HG02870 (cell line): ENCODE measurements at regions not wholly inside any gene's neighbourhood (a gene's known extent, or its start where the extent isn't known, plus 50 kb on each side); places are given as distances from the start of the nearest gene placed in this dataset.
"Not testable (repeated sequence)": the region's sequence is repeated elsewhere in the genome, so short reads cannot be mapped to it uniquely, and the experiment has no call there.

Source experiments
- ATAC-seq: cut with Tn5 transposase; IDR thresholded peaks from one replicate; pipeline ENCODE4 v1.9.1; 2021; ENCODE audit warnings: mild to moderate bottlenecking, moderate library complexity; ENCODE audit not compliant: unreplicated experiment

DNA sequence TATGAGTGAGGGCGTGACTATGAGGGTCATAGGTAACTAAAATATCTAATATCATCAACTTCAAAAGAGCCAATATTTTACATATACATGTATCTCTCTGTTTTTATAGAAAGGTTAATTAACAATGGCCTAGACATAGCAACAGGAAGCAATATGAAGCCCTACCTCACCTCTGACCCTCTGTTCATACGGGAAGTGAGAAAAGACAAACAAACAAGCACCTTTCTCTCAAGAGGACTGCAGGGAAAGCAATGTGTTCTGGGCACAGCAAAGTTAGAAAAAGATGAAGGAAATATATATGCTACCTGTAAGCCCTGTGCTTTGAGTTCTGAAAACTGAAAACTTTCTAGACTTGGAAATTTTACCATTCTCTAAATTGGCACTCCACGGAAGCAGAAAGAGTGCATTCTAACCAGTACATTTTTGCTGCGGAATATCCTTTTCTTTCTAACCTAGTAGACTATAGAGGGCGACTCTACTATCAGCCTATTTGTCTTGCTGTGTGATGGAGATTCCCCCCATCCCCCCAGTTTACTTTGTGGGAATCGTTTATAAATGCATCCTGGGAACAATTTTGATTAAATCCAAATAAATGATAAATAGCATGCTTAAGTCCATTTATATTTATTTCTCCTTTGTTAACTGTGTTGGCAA, 830.4 kb upstream of the FAT3 start:
- no peak for ATAC-seq

DNA sequence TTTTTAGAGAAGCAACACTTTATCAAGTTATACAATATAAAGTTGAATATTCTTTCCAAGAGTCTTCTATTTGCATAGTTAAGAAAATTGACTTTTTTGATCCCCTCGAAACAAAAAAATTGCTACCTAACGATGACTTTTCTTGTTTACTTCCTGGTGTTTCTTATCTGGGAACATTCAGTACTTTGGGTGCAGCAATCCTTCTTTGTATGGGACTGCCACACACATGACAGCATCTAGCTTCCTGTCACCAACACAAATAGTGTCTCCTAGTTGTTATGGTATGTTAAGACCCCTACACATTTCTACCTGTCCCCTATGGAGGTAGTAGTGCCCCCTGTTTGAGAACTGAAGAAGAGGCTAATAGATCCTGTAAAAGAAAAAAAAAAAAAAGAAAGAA, 841.7 kb upstream of the FAT3 start:
- no peak for ATAC-seq

GRCh38 chr11:91374794-91375193, 849.8 kb upstream of the FAT3 start:
- no peak for ATAC-seq

- ATAC-seq, result no peak
These were observed 851.1 kb upstream of the FAT3 start for GRCh38 chr11:91373497-91373896.

DNA sequence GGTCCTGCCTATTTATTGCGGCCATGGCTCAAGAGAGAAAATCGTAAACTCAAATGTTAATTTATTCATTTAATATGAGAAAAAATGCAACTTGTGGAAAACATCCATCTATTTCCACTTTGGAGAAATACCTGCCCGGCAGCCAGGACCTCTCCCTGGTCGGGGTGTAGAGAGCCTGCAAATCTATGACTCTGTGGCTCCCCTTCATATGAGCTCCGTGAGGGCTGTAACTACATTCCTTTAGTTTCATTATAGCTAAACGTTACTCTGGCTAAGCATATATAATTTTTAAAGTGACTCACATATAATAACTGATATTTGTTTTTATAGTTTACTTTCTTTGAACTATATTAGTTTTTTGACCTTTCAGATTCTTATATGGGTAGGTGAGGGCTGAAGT, 857.8 kb upstream of the FAT3 start:
- no peak for ATAC-seq

DNA sequence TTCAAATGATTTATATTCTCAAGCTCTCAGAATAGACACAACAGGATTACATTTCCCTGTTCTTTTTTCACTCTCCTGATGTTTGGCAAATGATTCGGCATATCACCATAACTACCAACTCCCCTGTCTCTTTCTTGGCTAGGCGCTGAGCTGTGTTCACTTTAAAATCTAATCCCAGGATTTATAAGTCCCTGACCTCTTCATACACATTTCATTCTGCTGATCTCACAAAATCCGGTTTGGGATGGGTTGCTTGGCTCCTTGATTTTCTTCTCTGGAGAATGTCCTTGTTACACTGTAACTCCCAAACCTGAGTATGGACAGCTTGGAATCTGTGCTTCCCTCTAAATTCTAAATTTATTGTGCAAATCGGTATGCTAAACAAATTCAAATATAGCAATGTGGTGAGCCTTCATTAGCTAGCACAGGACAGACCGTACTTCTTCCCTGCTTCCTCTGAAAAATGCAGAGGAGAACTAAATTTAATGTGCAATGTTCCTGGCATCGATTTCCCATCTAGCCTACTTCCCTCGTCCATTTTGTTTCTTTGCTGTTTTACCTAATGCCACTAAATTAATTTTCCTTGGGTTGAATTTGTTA, 858.5 kb upstream of the FAT3 start:
- ATAC-seq, result no peak

- no peak for ATAC-seq
These were observed 873.7 kb upstream of the FAT3 start for GRCh38 chr11:91350931-91351330.

DNA sequence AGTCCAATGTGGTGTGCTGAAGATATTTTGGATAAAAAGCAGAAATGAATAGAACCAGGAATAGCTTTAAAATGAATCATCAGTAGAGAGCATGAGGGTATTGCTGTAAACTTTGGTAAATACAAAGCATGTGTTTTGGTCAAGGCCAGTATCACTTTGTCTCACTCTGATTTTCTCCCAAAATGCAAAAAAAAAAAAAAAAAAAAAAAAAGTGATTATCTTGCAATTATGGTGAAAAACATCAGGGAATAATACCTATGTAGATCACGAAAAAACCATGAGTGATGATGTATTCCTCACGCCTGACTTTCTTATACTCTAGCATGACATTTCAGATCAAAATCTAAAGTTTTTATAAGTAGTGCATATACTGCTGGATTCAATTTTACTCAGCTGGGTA, 897.9 kb upstream of the FAT3 start:
- no peak for ATAC-seq

DNA sequence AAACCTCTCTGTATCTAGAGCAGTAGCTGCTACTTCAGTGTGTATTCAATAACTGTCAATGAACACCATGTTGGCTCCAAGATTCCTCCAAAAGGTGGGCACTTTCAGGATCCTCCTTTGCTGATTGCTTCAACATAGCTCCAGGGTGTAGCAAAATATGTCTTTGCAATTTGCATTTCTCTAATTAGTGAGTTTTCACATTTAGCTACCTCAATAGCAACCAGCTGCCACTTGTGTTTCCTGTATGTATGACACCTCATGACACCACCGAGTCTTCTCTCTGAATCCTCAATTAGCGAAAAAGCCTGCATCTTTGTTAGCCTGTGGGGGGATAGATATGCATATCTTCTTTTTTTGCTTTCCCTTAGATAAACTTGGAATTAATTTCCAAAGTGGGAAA, 898.3 kb upstream of the FAT3 start:
- no peak for ATAC-seq

DNA sequence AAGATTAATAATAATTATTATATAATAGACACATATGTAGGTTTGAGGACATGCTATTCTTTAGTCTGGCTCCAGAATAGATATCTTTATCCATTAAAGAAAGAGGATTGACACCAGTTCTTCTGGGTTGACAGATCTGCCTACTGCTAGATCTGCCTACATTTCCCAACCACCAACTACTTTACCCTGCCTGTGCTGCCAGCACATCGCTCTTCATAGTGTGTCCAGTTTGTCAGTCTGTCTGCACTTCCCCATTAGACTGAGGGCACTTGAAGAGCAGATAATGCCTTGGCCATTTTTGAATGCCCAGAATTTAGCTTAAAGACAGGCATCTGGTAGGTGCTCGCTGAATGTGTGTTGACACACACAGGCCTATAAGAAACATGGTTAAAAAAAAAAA, 910.1 kb upstream of the FAT3 start:
- ATAC-seq, result no peak

DNA sequence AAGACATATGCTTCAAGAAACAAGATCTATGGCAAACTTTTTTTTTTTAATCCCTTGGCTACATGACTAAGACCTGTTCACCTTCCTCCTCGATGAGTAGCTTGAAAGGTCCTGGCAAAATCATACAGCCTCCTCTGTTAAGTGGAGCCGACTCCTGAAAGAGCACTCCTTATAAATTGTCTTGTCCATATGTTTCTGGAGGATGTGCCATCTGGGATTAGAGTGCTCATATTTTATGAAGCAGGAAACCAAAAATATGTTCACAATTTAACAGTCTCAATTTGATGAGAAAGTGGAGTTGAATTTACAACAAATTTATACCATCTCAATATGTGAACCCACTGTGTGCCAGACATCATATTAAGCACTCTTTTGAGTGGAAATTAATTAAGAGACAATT, 912.1 kb upstream of the FAT3 start:
- ATAC-seq, result no peak

GRCh38 chr11:91310085-91310484, 914.5 kb upstream of the FAT3 start:
- ATAC-seq, result no peak

DNA sequence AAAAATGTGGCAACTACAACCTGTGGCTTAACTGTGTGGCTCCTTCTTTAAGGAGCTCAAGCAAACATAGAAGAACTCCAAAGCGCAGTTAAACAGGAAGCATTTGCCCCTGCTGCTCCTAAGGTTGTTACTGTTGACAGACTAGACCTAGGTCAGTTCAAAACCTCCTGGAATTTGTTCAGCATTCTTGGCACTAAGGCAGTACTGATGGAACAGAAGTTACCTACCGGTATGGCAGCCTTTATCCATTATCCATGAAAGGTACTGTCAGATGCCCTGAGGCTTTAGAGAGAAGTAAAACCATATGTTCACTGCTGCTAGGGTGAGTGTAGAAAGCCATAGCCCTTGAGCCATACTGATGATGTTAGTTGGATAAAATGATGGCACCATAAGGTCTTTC, 916.5 kb upstream of the FAT3 start:
- no peak for ATAC-seq

- ATAC-seq, result no peak
These were observed 919.2 kb upstream of the FAT3 start for GRCh38 chr11:91305402-91305801.

DNA sequence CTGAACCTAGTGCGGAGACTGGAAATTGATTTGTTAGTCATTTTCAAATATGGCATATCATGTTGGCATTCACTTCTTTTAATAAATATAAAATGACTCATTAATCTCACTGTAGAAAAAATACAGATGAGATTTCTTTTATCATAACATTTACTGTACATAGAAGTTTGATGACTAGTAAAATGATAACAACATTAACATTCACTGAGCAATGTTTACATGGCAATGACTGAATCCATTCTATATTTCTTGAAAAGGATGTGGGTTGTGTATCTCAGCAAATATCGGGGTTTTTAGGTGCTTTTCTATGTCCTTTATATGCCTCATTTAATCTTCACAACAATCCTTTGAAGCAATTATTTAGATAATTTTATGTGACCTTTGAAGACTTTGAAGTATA, 920.9 kb upstream of the FAT3 start:
- no peak for ATAC-seq

DNA sequence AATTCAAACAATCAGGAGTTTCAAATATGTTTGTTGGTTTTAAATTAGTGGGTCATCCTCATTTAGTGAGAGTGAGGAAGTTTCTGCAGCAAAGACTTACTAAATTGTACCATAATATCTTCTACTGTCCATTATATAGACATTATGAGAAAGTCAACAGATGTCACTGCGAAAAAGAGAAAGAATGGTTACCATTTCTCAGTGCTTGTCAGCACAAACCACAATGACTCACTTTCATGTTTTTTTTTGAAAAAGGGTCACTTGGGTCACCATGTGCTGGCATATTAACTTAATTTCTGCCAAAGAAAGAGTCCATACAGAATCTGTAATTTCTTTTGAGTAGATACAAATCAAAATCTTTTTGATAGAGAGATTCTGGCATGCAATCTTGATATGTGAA, 924.6 kb upstream of the FAT3 start:
- ATAC-seq, result no peak

- ATAC-seq, result no peak
These were observed 928.0 kb upstream of the FAT3 start for GRCh38 chr11:91296629-91297028.

DNA sequence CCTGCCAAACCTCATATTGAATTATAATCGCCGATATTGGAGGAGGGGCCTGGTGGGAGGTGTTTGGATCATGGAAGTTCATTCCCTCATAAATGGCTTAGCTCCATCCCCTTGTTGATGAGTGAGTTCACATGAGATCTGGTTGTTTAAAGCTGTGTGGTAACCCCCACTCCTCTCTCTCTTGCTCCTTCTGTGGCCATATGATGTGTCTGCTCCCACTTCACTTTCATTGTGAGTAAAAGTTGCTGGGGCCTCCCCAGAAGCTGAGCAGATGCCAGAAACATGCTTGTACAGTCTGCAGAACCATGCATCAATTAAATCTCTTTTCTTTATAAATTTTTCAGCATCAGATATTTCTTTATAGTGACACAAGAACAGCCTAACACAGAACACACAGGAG, 929.0 kb upstream of the FAT3 start:
- peak; percentile 72 for ATAC-seq

DNA sequence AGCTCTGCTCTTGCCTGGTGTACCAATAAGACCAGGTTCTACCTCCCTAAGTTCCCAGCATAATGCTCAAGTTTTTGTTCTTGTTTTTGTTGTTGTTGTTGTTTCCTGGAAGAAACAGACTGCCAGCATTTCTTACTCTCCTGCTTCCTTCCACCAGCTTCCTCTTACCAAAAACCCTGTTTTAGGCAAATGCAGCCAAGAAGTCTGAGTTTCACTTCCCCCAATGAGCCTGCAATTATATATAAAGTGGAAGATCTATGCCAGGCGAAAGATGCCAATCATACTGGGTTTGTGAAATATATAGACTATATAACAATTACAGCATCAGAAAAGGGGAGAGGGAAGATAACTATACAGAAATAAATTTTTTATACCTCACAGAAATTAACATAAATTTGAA, 931.5 kb upstream of the FAT3 start:
- no peak for ATAC-seq

DNA sequence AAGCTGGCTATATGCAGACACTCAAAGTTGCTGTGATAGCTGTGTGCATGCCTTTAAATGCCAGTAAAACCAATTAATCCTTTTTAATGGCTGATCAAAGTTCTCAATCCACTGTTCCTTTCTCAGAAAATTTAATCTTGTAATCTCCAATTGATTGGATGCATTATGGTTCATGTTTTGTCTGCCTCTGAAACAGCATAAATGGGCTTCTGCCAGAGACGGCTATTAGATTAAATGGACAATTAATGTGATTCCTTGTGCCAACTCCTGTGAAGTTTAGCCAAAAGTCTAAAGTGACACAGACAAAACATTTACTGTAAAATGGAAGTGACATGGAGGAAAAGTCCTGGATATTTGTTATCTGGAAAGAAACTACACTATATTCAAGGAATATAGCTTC, 952.5 kb upstream of the FAT3 start:
- no peak for ATAC-seq

DNA sequence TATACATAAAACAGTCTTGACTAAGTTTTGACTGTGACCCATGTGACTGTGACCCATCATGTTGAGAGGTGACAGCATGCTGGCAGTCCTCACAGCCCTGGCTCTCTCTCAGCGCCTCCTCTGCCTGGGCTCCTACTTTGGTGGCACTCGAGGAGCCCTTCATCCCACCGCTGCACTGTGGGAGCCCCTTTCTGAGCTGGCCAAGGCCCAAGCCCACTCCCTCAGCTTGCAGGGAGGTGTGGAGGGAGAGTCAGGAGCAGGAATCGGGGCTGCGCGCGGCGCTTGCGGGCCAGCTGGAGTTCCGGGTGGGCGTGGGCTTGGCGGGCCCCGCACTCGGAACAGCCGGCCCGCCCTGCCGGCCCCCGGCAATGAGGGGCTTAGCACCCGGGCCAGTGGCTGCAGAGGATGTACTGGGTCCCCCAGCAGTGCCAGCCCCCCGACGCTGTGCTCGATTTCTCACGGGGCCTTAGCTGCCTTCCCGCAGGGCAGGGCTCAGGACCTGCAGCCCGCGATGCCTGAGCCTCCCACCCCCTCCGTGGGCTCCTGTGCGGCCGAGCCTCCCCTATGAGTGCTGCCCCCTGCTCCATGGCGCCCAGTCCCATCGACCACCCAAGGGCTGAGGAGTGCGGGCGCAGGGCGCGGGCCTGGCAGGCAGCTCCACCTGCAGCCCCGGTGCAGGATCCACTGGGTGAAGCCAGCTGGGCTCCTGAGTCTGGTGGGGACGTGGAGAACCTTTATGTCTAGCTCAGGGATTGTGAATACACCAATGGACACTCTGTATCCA, 955.9 kb upstream of the FAT3 start:
- not testable (repeated sequence) for ATAC-seq

- ATAC-seq, result no peak
These were observed 958.7 kb upstream of the FAT3 start for GRCh38 chr11:91265946-91266345.
